HCT116 (cell line): ENCODE measurements at regions not wholly inside any gene's neighbourhood (a gene's known extent, or its start where the extent isn't known, plus 50 kb on each side); places are given as distances from the start of the nearest gene placed in this dataset.

ENCODE experiments used
- EGR1 ChIP-seq: IDR thresholded peaks from 2 replicates; pipeline ENCODE4 v1.6.1; 2012; ENCODE audit warnings: low read depth
- YY1 ChIP-seq: IDR thresholded peaks from 2 replicates; pipeline ENCODE4 v1.6.1; 2011; ENCODE audit warnings: low read length, low read depth, moderate library complexity, mild to moderate bottlenecking; ENCODE audit not compliant: insufficient replicate concordance; ENCODE audit errors: extremely low read depth
- ZNF274 ChIP-seq: fragments of 200-500 bp; sonication (Bioruptor generic); IDR thresholded peaks from 2 replicates; pipeline ENCODE4 v1.6.1; 2014; ENCODE audit warnings: mild to moderate bottlenecking, low read depth, low read length, inconsistent platforms
- TF ChIP-seq, protein P1 (sequence below), 3 experiments: fragments of 200-600 bp in 1 of 3; sonication (generic) in 1 of 3; IDR thresholded peaks in 2 of 3; conservative IDR thresholded peaks in 1 of 3; 2 replicates each; pipeline ENCODE4 v1.5.1; 2012 to 2017; ENCODE audit warnings: low read depth in 2 of 3, low read length in 2 of 3, antibody characterized with exemption in 1 of 3, borderline replicate concordance in 1 of 3, control low read depth in 1 of 3, mild to moderate bottlenecking in 1 of 3, mixed read lengths in 1 of 3, mixed run types in 1 of 3, moderate library complexity in 1 of 3; ENCODE audit not compliant: insufficient read depth in 1 of 3
- TF ChIP-seq, protein P2 (sequence below): IDR thresholded peaks from 2 replicates; pipeline ENCODE4 v1.6.1; 2012

DNA sequence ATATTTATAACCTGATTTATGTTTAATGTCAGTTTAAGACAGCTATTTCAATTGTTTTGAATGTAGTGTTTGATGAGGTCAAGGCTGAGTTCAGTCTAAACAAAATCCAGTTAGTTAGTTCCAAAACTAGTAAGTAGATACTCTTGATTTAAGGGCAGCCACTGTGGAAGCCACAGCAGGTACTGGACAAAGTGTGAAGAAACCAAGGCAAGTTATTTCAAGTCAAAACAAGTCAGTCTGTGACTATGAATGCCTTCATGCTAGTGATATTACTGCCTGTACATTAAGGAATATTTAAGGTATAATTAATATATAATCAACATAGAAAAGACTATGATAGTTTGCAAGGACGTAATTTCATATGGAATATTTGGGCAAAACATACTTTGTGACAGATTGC, 362.3 kb downstream of the DMRTA1 start:
- TF ChIP-seq ZNF274 = no peak
- no peak for TF ChIP-seq EGR1
- TF ChIP-seq, protein P1, sequence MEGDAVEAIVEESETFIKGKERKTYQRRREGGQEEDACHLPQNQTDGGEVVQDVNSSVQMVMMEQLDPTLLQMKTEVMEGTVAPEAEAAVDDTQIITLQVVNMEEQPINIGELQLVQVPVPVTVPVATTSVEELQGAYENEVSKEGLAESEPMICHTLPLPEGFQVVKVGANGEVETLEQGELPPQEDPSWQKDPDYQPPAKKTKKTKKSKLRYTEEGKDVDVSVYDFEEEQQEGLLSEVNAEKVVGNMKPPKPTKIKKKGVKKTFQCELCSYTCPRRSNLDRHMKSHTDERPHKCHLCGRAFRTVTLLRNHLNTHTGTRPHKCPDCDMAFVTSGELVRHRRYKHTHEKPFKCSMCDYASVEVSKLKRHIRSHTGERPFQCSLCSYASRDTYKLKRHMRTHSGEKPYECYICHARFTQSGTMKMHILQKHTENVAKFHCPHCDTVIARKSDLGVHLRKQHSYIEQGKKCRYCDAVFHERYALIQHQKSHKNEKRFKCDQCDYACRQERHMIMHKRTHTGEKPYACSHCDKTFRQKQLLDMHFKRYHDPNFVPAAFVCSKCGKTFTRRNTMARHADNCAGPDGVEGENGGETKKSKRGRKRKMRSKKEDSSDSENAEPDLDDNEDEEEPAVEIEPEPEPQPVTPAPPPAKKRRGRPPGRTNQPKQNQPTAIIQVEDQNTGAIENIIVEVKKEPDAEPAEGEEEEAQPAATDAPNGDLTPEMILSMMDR (IDR thresholded peaks at IDR 0.05 in 2 of 3, conservative IDR thresholded peaks at IDR 0.05 in 1 of 3; ENCODE audit: borderline replicate concordance in 1 of 3, insufficient read depth in 1 of 3, low read depth in 2 of 3, low read length in 2 of 3) = no peak
- TF ChIP-seq YY1 = no peak
- TF ChIP-seq, protein P2, sequence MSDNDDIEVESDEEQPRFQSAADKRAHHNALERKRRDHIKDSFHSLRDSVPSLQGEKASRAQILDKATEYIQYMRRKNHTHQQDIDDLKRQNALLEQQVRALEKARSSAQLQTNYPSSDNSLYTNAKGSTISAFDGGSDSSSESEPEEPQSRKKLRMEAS = no peak
